ENCODE measurements at regions not wholly inside any gene's neighbourhood (a gene's known extent, or its start where the extent isn't known, plus 50 kb on each side); places are given as distances from the start of the nearest gene placed in this dataset.
"Not testable (repeated sequence)": the region's sequence is repeated elsewhere in the genome, so short reads cannot be mapped to it uniquely, and the experiment has no call there.

DNA sequence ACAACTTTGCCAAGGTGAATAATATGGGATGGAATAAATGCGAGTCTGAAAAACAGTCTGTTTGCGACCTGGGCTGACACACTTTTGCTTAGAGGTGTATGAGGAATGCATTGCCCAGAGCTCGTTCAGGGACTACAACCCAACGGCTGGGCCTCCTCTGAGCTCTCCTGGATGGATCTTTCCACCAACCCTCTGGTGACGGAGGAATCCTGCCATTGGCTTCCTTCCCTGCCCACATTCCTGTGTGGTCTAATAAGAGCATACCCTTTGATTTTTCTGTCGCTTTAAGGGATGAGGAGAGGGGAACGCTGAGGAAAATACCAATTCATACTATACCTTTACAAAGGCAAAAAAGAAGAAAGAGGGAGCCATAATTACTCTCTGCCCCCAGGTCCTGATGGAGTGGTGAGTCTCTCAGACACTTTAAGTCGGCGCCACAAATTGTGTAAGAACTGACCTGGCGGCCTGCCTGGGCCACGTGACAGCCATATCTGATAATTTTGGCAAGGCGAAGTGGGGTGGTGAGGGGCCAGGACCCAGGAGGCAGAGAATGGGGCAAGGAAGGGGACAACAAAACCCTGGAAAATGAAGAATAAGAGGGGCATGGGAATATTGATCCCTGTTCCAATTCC, 265.2 kb upstream of the MSX2 start:
- intact Hi-C loops (cut with DNase I, micrococcal nuclease): no loop called here

DNA sequence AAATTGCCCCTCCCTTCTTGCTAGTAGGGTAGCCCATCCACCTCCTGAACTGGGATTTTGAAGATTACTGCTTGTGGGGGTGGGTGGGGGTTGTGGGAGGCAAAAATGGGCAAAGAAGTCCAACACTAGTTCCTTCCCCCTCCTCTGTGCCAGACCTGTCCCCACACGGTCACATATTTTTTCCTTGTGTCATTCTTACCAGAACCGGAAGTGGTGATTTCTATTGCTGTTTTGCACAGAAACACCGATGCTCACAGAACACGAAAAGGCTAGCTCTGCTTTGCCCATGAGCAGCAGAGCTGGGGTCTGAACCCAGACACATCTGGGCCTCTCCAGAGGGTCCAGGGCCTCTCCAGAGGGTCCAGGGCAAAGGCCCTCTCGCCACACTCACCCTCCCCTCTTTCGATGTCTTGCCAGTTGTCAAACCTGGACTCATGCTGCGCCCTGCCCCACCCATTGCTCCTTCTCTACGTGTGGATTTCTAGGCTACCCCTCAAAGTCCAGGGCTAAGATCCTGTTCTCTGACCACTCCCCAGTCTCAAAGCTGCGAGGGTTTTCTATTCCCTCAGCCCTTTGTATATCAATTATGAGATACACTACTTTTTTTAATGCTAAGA, 264.4 kb upstream of the MSX2 start:
- no peak for ATAC-seq
- peak in 1 of 3 donors; percentile 27 for DNase-seq

More for the DNA sequence above, 265.2 kb upstream of the MSX2 start:
- Histone ChIP-seq H3K36me3 (ENCODE audit: low read depth) (no peaks in the 10 kb centered on the region), H3K4me3 (no peak overlapping the region), H3K4me1 (ENCODE audit: low read depth) (peaks cover 5% of the 10 kb centered on the region), H3K9me3 (no peaks in the 10 kb centered on the region)
- DNase-seq: no peak
- TF ChIP-seq, protein P1, sequence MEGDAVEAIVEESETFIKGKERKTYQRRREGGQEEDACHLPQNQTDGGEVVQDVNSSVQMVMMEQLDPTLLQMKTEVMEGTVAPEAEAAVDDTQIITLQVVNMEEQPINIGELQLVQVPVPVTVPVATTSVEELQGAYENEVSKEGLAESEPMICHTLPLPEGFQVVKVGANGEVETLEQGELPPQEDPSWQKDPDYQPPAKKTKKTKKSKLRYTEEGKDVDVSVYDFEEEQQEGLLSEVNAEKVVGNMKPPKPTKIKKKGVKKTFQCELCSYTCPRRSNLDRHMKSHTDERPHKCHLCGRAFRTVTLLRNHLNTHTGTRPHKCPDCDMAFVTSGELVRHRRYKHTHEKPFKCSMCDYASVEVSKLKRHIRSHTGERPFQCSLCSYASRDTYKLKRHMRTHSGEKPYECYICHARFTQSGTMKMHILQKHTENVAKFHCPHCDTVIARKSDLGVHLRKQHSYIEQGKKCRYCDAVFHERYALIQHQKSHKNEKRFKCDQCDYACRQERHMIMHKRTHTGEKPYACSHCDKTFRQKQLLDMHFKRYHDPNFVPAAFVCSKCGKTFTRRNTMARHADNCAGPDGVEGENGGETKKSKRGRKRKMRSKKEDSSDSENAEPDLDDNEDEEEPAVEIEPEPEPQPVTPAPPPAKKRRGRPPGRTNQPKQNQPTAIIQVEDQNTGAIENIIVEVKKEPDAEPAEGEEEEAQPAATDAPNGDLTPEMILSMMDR (IDR thresholded peaks at IDR 0.05): no peak
- ATAC-seq: no peak

DNA sequence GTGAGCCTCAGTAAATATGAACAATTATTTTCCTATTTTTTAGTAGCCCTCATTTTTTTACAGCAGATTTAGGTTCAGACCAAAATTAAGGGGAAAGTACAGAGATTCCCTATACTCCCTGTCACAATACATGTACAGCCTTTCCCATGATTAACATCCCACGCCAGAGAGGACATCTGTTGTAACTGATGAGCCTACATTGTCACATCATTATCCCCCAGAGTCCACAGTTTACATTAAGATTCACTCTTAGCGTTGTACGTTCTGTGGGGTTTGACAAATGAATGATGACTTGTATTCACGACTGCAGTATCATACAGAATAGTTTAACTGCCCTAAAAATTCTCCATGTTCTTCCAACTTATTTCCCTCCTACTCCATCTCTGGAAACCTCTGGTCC, 262.3 kb upstream of the MSX2 start:
- no peaks in the 10 kb centered on the region for H3K9me3 ChIP-seq
- intact Hi-C loops (cut with DNase I, micrococcal nuclease): no loop called here
- no peak overlapping the region for H3K4me3 ChIP-seq
- H3K36me3 ChIP-seq (ENCODE audit: low read depth): no peaks in the 10 kb centered on the region
- no peak for DNase-seq
- TF ChIP-seq, protein P1 (IDR thresholded peaks at IDR 0.05): no peak
- H3K4me1 ChIP-seq (ENCODE audit: low read depth): peaks cover 5% of the 10 kb centered on the region
- no peak for ATAC-seq

More for the DNA sequence above, 264.4 kb upstream of the MSX2 start:
- Histone ChIP-seq H3K36me3 (ENCODE audit: low read depth) (no peaks in the 10 kb centered on the region), H3K9me3 (no peaks in the 10 kb centered on the region), H3K4me1 (ENCODE audit: low read depth) (peaks cover 5% of the 10 kb centered on the region), H3K4me3 (no peak overlapping the region)
- TF ChIP-seq, protein P1 (IDR thresholded peaks at IDR 0.05): no peak
- intact Hi-C loops (cut with DNase I, micrococcal nuclease): no loop called here

DNA sequence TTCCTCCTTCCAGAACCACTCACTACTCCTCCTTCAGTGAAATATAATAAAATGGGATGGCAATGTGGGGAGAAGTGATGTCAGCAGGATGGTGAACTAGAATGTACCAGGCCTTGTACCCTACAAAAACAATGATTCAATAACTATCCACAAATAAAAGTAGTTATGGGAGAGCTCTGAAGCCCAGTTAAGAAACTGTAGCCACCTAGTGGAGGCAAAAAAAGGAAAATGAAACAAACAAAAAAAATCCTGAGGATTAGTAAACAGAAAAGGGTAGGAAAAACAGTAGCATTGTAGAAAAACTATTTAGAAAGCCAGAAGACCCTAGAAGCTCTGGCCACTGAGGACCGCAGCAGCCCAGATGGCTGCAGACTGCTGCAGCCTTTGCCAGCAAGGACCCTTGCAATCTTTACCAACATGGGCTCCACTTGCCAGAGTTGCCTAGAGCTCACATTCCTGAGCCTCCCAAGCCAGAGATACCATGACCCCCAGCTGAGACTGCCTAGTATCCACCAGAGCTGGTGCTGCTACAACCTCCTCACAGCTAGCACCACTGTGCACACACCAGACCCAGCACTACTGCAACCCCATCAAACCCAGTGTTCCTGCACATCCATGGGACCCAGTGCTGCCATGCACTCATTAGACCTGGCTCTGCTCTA, 259.7 kb upstream of the MSX2 start:
- Histone ChIP-seq H3K36me3 (ENCODE audit: low read depth) (no peaks in the 10 kb centered on the region), H3K4me1 (ENCODE audit: low read depth) (peaks cover 5% of the 10 kb centered on the region), H3K4me3 (no peak overlapping the region), H3K9me3 (no peaks in the 10 kb centered on the region)
- DNase-seq: no peak
- intact Hi-C loops (cut with DNase I, micrococcal nuclease): no loop called here
- TF ChIP-seq, protein P1 (IDR thresholded peaks at IDR 0.05): no peak
- ATAC-seq: no peak

DNA sequence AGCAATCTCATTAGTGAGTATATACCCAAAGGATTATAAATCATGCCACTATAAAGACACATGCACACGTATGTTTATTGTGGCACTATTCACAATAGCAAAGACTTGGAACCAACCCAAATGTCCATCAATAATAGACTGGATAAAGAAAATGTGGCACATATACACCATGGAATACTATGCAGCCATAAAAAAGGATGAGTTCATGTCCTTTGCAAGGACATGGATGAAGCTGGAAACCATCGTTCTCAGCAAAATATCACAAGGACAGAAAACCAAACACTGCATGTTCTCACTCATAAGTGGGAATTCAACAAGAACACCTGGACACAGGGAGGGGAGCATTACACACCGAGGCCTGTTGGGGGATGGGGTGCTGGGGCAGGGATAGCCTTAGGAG, 252.9 kb upstream of the MSX2 start:
- ATAC-seq; H3K4me1 ChIP-seq (ENCODE audit: low read depth); intact Hi-C loops (cut with DNase I, micrococcal nuclease); H3K36me3 ChIP-seq (ENCODE audit: low read depth); DNase-seq; H3K9me3 ChIP-seq; H3K4me3 ChIP-seq: not testable (repeated sequence)

DNA sequence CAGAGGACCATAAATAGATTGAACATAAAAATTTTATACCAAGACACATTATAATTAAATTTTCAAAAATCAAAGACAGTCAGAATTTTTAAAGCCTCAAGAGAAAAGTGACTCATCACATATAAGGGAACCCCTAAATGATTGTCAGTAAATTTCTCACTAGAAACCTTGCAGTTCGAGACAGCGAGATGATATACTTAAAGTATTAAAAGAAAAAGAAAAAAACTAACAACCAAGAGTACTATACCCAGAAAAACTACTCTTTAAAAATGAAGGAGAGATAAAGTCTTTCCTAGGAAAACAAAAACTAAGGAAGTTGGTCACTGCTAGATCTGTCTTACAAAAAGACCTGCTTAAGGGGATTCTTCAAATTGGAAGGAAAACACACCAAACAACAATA, 251.4 kb upstream of the MSX2 start:
- DNase-seq: no peak
- Histone ChIP-seq H3K36me3 (ENCODE audit: low read depth) (no peaks in the 10 kb centered on the region), H3K4me3 (no peak overlapping the region), H3K9me3 (peaks cover 4% of the 10 kb centered on the region), H3K4me1 (ENCODE audit: low read depth) (no peaks in the 10 kb centered on the region)
- TF ChIP-seq, protein P1 (IDR thresholded peaks at IDR 0.05): no peak
- ATAC-seq: no peak
- intact Hi-C loops (cut with DNase I, micrococcal nuclease): no loop called here

DNA sequence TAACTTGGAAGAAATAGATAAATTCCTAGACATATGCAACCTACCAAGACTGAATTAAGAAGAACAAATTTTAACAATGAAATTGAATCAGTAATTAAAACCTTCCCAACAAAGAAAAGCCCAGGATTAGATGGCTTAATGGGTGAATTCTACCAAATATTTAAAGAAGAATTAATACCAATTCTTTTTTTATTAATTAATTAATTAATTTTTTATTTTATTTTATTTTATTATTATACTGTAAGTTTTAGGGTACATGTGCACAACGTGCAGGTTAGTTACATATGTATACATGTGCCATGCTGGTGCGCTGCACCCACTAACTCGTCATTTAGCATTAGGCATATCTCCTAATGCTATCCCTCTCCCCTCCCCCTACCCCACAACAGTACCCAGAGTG, 248.4 kb upstream of the MSX2 start:
- H3K4me1 ChIP-seq (ENCODE audit: low read depth); DNase-seq; H3K4me3 ChIP-seq; intact Hi-C loops (cut with DNase I, micrococcal nuclease); H3K36me3 ChIP-seq (ENCODE audit: low read depth); ATAC-seq: not testable (repeated sequence)
- peaks cover 11% of the 10 kb centered on the region for H3K9me3 ChIP-seq

Measured in mucosa of descending colon (tissue), 3 donors.